Astrocyte (in vitro differentiated cells and primary cell): ENCODE measurements at regions not wholly inside any gene's neighbourhood (a gene's known extent, or its start where the extent isn't known, plus 50 kb on each side); places are given as distances from the start of the nearest gene placed in this dataset.
"Not testable (repeated sequence)": the region's sequence is repeated elsewhere in the genome, so short reads cannot be mapped to it uniquely, and the experiment has no call there.

Experiments
- DNase-seq: peaks from one replicate; pipeline ENCODE4 v3.0.0-alpha.2; 2010; ENCODE audit warnings: low read depth
- FAIRE-seq: peaks from 2 replicates; lab custom pipeline; 2011; peaks lifted over from hg19 to GRCh38; lab: Jason Lieb, UNC
- H2AFZ ChIP-seq: 2 replicates; pipeline ENCODE4 v1.6.0; 2012; ENCODE audit warnings: low read depth, low read length, inconsistent platforms
- H3K27ac ChIP-seq: 2 replicates; pipeline ENCODE4 v1.5.1; 2011; ENCODE audit warnings: low read depth, low read length, inconsistent platforms
- H3K27me3 ChIP-seq: 2 replicates; pipeline ENCODE4 v1.6.0; 2011; ENCODE audit warnings: low read length, inconsistent platforms; ENCODE audit not compliant: insufficient read depth
- H3K36me3 ChIP-seq: 2 replicates; pipeline ENCODE4 v1.5.1; 2011; ENCODE audit warnings: low read length, inconsistent platforms; ENCODE audit not compliant: insufficient read depth
- H3K4me1 ChIP-seq: 2 replicates; pipeline ENCODE4 v1.5.1; 2011; ENCODE audit warnings: low read length, inconsistent platforms; ENCODE audit not compliant: insufficient read depth
- H3K4me2 ChIP-seq: 2 replicates; pipeline ENCODE4 v1.6.0; 2012; ENCODE audit warnings: low read length, inconsistent platforms
- H3K4me3 ChIP-seq: 2 replicates; pipeline ENCODE4 v1.5.1; 2011; ENCODE audit warnings: low read depth, mild to moderate bottlenecking, low read length, inconsistent platforms; ENCODE audit not compliant: insufficient read depth
- H3K79me2 ChIP-seq: 2 replicates; pipeline ENCODE4 v1.6.0; 2012; ENCODE audit warnings: mild to moderate bottlenecking, low read length, inconsistent platforms; ENCODE audit not compliant: insufficient read depth
- H3K9ac ChIP-seq: 2 replicates; pipeline ENCODE4 v1.6.0; 2012; ENCODE audit warnings: mild to moderate bottlenecking, low read length, inconsistent platforms
- H3K9me3 ChIP-seq: 2 replicates; pipeline ENCODE4 v1.5.1; 2012; ENCODE audit warnings: low read depth, mild to moderate bottlenecking, low read length, inconsistent platforms; ENCODE audit not compliant: insufficient read depth
- H4K20me1 ChIP-seq: 2 replicates; pipeline ENCODE4 v1.6.0; 2012; ENCODE audit warnings: low read length, inconsistent platforms; ENCODE audit not compliant: insufficient read depth
- H3K27ac Mint-ChIP-seq: one replicate; pipeline ENCODE4 v1.8.0; 2021; ENCODE audit warnings: mild to moderate bottlenecking, mixed read lengths; ENCODE audit not compliant: unreplicated experiment
- H3K27me3 Mint-ChIP-seq: one replicate; pipeline ENCODE4 v1.8.0; 2021; ENCODE audit warnings: low read depth, mixed read lengths; ENCODE audit not compliant: unreplicated experiment
- H3K36me3 Mint-ChIP-seq: one replicate; pipeline ENCODE4 v1.8.0; 2021; ENCODE audit warnings: low read depth, mixed read lengths; ENCODE audit not compliant: unreplicated experiment
- H3K4me1 Mint-ChIP-seq: one replicate; pipeline ENCODE4 v1.8.0; 2021; ENCODE audit warnings: low read depth, mixed read lengths; ENCODE audit not compliant: unreplicated experiment
- H3K4me3 Mint-ChIP-seq: one replicate; pipeline ENCODE4 v1.8.0; 2021; ENCODE audit warnings: mild to moderate bottlenecking, moderate library complexity, mixed read lengths; ENCODE audit not compliant: unreplicated experiment
- H3K9me3 Mint-ChIP-seq: one replicate; pipeline ENCODE4 v1.8.0; 2021; ENCODE audit warnings: mild to moderate bottlenecking, mixed read lengths; ENCODE audit not compliant: unreplicated experiment
- CTCF ChIP-seq: IDR thresholded peaks from 2 replicates; pipeline ENCODE4 v1.5.1; 2011; ENCODE audit warnings: low read depth, mild to moderate bottlenecking, inconsistent platforms, low read length, moderate library complexity; ENCODE audit not compliant: insufficient read depth
- EZH2 ChIP-seq: IDR thresholded peaks from 2 replicates; pipeline ENCODE4 v1.6.1; 2012; ENCODE audit warnings: mild to moderate bottlenecking, low read length, inconsistent platforms; ENCODE audit not compliant: insufficient read depth

DNA sequence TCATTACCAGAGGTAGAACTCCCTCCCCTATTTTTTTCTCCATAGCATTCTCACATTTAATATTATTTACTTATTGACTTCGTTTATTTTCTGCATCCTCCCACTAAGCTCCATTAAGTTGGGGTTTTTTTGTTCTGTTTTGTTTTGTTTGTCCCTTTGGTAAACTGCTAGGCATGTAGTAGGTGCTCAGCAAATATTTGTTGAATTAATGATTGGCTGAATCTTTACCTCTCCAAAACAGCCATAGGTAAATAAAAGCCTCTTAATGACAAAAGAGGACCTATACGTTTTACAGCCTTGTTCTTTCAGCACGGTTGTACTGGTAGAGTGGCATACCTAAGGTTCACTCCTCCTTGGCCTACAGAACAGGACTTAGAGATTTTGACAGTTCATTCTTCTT, 52.0 kb downstream of the PRORP start:
- no peaks in the 10 kb centered on the region for H3K27me3 Mint-ChIP-seq
- H3K79me2 ChIP-seq, result no peaks in the 10 kb centered on the region
- no peak for FAIRE-seq
- H3K36me3 ChIP-seq, result peaks cover 4% of the 10 kb centered on the region
- H3K9me3 ChIP-seq, result no peaks in the 10 kb centered on the region
- H3K27me3 ChIP-seq, result no peaks in the 10 kb centered on the region
- no peaks in the 10 kb centered on the region for H3K4me1 Mint-ChIP-seq
- no peak overlapping the region for H3K27ac ChIP-seq
- TF ChIP-seq CTCF, result no peak
- no peak for TF ChIP-seq EZH2
- no peak overlapping the region for H3K4me2 ChIP-seq
- no peaks in the 10 kb centered on the region for H3K4me1 ChIP-seq
- DNase-seq, result no peak
- no peak overlapping the region for H3K4me3 ChIP-seq
- H3K27ac Mint-ChIP-seq, result no peak overlapping the region
- H3K36me3 Mint-ChIP-seq, result peaks cover 10% of the 10 kb centered on the region
- no peaks in the 10 kb centered on the region for H3K9me3 Mint-ChIP-seq
- H3K4me3 Mint-ChIP-seq, result no peak overlapping the region
- H4K20me1 ChIP-seq, result no peaks in the 10 kb centered on the region
- H2AFZ ChIP-seq, result no peak overlapping the region
- H3K9ac ChIP-seq, result no peak overlapping the region

GRCh38 chr14:35180179-35180578, 57.8 kb downstream of the PRORP start:
- no peaks in the 10 kb centered on the region for H3K9me3 ChIP-seq
- H3K9ac ChIP-seq, result no peak overlapping the region
- H3K36me3 Mint-ChIP-seq, result peaks cover 5% of the 10 kb centered on the region
- no peaks in the 10 kb centered on the region for H3K4me1 Mint-ChIP-seq
- H3K79me2 ChIP-seq, result no peaks in the 10 kb centered on the region
- H3K27me3 ChIP-seq, result no peaks in the 10 kb centered on the region
- H3K4me2 ChIP-seq, result no peak overlapping the region
- H2AFZ ChIP-seq, result no peak overlapping the region
- no peak overlapping the region for H3K27ac Mint-ChIP-seq
- DNase-seq, result no peak
- no peaks in the 10 kb centered on the region for H3K4me1 ChIP-seq
- no peaks in the 10 kb centered on the region for H3K27me3 Mint-ChIP-seq
- H3K9me3 Mint-ChIP-seq, result no peaks in the 10 kb centered on the region
- no peak for FAIRE-seq
- no peak overlapping the region for H3K4me3 ChIP-seq
- H3K4me3 Mint-ChIP-seq, result no peak overlapping the region
- H4K20me1 ChIP-seq, result no peaks in the 10 kb centered on the region
- TF ChIP-seq EZH2, result no peak
- no peak for TF ChIP-seq CTCF
- H3K36me3 ChIP-seq, result no peaks in the 10 kb centered on the region
- no peak overlapping the region for H3K27ac ChIP-seq

DNA sequence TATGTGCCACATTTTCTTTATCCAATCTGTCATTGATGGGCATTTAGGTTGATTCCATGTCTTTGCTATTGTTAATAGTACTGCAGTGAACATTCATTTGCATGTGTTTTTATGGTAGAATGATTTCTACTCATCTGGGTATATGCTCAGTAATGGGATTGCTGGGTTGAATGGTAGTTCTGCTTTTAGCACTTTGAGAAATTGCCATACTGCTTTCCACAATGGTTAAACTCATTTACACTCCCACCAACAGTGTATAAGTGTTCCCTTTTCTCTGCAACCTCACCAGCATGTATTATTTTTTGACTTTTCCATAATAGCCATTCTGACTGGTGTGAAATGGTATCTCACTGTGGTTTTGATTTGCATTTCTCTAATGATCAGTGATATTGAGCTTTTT, 62.5 kb downstream of the PRORP start:
- not testable (repeated sequence) for H3K9ac ChIP-seq, H3K27me3 Mint-ChIP-seq, H3K27ac Mint-ChIP-seq, DNase-seq, H3K27me3 ChIP-seq, H3K9me3 ChIP-seq, H3K4me2 ChIP-seq, H3K4me1 ChIP-seq, H3K4me3 ChIP-seq, FAIRE-seq, H3K79me2 ChIP-seq, H4K20me1 ChIP-seq, H3K36me3 Mint-ChIP-seq, H3K9me3 Mint-ChIP-seq, H3K4me1 Mint-ChIP-seq, H3K36me3 ChIP-seq, H3K27ac ChIP-seq, H2AFZ ChIP-seq, H3K4me3 Mint-ChIP-seq
